BE2C (cell line): ENCODE measurements at regions not wholly inside any gene's neighbourhood (a gene's known extent, or its start where the extent isn't known, plus 50 kb on each side); places are given as distances from the start of the nearest gene placed in this dataset.
"Not testable (repeated sequence)": the region's sequence is repeated elsewhere in the genome, so short reads cannot be mapped to it uniquely, and the experiment has no call there.

Experiments used
- DNase-seq: peaks from one replicate; pipeline ENCODE4 v3.0.0-alpha.2; 2020
- H3K27me3 ChIP-seq: fragments of 250-450 bp; sonication (Bioruptor Pico); 2 replicates; pipeline ENCODE4 v1.5.1; 2020; ENCODE audit warnings: mild to moderate bottlenecking
- H3K36me3 ChIP-seq: fragments of 250-450 bp; sonication (Bioruptor Pico); 2 replicates; pipeline ENCODE4 v1.5.1; 2020; ENCODE audit warnings: mild to moderate bottlenecking
- H3K4me1 ChIP-seq: fragments of 250-450 bp; sonication (Bioruptor Pico); 2 replicates; pipeline ENCODE4 v1.5.1; 2020
- H3K4me3 ChIP-seq: 2 replicates; pipeline ENCODE4 v1.5.1; 2011; ENCODE audit warnings: low read depth, low read length
- H3K9me3 ChIP-seq: fragments of 250-450 bp; sonication (Bioruptor Pico); 2 replicates; pipeline ENCODE4 v1.5.1; 2020
- TF ChIP-seq, protein P1 (sequence below): IDR thresholded peaks from 2 replicates; pipeline ENCODE4 v1.5.1; 2012; ENCODE audit warnings: mild to moderate bottlenecking, low read depth, low read length

DNA sequence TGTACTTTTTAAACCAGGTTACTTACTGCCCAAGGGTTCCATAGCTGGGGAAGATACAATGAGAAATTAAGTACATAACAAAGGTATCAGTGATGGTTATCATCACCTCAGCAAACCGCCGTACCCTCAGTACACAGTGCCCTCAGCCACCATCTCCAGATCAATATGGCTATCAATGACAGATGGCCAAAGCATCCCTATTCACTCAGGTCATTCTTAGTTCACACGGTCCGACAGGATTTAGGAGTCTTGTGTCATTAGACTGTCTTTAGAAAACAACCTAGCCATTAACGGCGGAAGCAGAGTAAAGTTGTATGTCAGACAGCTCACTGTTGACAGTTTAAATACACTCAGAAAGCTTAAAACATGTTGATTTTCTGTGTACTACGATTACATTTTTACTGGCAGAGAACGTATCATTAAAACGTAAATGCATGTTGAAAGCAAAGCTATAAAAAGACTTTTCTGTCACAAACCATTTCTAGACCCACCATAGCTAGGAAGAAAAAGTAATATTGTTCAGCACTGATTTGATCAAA lies 106.9 kb downstream of the HOXA1 start:
- Histone ChIP-seq H3K4me1 (no peaks in the 10 kb centered on the region), H3K4me3 (no peak overlapping the region), H3K27me3 (peaks cover 12% of the 10 kb centered on the region), H3K36me3 (no peaks in the 10 kb centered on the region), H3K9me3 (no peaks in the 10 kb centered on the region)
- TF ChIP-seq, protein P1, sequence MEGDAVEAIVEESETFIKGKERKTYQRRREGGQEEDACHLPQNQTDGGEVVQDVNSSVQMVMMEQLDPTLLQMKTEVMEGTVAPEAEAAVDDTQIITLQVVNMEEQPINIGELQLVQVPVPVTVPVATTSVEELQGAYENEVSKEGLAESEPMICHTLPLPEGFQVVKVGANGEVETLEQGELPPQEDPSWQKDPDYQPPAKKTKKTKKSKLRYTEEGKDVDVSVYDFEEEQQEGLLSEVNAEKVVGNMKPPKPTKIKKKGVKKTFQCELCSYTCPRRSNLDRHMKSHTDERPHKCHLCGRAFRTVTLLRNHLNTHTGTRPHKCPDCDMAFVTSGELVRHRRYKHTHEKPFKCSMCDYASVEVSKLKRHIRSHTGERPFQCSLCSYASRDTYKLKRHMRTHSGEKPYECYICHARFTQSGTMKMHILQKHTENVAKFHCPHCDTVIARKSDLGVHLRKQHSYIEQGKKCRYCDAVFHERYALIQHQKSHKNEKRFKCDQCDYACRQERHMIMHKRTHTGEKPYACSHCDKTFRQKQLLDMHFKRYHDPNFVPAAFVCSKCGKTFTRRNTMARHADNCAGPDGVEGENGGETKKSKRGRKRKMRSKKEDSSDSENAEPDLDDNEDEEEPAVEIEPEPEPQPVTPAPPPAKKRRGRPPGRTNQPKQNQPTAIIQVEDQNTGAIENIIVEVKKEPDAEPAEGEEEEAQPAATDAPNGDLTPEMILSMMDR, result no peak
- DNase-seq, result no peak

DNA sequence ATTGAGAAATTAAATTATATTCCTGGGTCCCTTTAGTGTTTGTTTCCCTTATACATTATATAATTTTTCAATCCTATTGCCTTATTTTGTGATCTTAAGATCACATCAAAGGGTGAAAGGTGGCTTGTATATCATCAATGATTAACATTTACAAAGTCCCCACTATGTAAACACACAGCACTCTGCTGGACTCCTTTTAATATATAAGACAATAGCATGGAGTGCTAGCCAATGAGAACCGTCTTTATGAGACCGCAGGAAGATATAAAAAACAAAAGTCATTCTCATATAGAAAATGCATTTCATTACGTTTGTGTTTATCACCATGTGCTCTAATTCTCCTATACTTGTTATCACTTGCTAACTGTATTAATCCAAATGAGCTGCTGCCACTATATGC lies 108.5 kb downstream of the HOXA1 start:
- no peak for DNase-seq
- no peaks in the 10 kb centered on the region for H3K4me1 ChIP-seq
- TF ChIP-seq, protein P1, result no peak

DNA sequence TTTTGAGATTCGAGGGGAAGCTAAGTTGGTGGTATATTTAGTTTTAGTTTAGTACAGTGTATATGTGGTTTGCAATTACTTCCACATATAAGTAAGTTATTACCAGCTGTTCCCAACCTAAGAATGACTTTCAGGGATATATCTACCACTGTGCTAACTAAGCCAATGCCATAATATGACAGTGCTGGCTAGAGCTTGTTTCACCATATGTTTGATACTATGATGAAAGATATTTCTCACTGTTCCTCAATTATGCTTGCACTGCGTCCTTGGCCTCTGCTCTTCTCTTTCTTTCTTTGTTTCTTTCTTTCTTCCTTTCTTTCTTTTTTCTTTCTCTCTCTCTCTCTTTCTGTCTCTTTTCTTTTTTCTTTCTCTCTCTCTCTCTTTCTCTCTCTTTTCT lies 113.8 kb upstream of the SKAP2 start:
- Histone ChIP-seq H3K4me1 (no peaks in the 10 kb centered on the region), H3K27me3 (peaks cover 9% of the 10 kb centered on the region), H3K4me3 (no peak overlapping the region), H3K36me3 (no peaks in the 10 kb centered on the region), H3K9me3 (no peaks in the 10 kb centered on the region)
- TF ChIP-seq, protein P1, result no peak
- no peak for DNase-seq

More for the DNA sequence above, 108.5 kb downstream of the HOXA1 start:
- Histone ChIP-seq H3K4me3 (no peak overlapping the region), H3K27me3 (peaks cover 10% of the 10 kb centered on the region; the same call in 1 of the 2 replicates), H3K9me3 (no peaks in the 10 kb centered on the region), H3K36me3 (no peaks in the 10 kb centered on the region)

DNA sequence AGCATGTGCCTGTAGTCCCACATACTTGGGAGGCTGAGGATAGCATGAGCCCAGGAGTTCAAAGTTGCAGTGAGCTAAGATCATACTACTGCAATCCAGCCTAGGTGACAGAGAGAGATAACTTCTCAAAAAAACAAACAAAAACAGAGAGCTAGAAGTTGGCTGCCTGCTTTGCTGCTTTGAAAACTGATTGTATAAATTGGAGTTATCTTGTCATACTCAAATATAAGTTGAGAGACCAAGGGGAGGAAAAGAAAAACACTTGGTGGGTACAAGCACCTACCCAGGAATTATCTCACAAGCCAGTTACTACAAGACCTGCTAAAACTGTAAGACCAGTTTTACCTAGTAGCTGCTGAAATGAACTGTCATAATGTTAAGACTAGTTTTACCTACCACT lies 112.5 kb upstream of the SKAP2 start:
- DNase-seq, result no peak
- TF ChIP-seq, protein P1, result no peak
- H3K4me3 ChIP-seq, result no peak overlapping the region
- no peaks in the 10 kb centered on the region for H3K36me3 ChIP-seq
- H3K9me3 ChIP-seq, result no peaks in the 10 kb centered on the region
- no peaks in the 10 kb centered on the region for H3K4me1 ChIP-seq
- H3K27me3 ChIP-seq, result peaks cover 9% of the 10 kb centered on the region

DNA sequence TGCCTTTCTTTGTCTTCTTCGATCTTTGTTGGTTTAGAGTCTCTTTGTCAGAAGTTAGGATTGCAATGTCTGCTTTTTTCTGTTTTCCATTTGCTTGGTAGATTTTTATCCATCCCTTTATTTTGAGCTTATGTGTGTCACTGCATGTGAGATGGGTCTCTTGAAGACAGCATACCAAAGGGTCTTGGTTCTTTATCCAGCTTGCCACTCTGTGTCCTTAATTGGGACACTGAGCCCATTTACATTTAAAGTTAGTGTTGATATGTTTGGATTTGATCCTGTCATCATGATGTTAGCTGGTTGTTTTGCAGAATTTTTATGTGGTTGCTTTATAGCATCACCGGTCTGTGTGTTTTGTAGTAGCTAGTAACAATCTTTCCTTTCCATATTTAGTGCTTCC lies 107.5 kb upstream of the SKAP2 start:
- not testable (repeated sequence) for H3K27me3 ChIP-seq, H3K4me1 ChIP-seq, DNase-seq, H3K4me3 ChIP-seq, H3K36me3 ChIP-seq, H3K9me3 ChIP-seq

DNA sequence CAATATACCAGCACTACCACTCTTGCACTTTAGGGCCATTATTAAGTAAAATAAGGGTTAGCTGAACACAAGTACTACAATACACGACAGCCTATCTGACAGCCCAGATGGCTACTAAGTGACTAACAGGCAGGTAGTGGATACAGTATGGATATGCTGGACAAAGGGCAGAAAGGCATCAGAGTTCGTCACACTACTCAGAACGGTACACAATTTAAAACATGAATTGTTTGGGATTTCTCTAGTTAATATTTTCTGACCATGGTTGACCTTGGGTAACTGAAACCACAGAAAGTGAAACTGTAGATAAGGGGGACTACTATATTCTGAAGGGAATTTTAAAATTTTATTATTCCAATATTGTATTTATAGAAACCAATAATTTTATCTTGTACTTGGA lies 101.3 kb upstream of the SKAP2 start:
- no peaks in the 10 kb centered on the region for H3K36me3 ChIP-seq
- H3K27me3 ChIP-seq, result peaks cover 5% of the 10 kb centered on the region; the same call in 1 of the 2 replicates
- no peak overlapping the region for H3K4me3 ChIP-seq
- H3K9me3 ChIP-seq, result no peaks in the 10 kb centered on the region
- TF ChIP-seq, protein P1, result no peak
- no peaks in the 10 kb centered on the region for H3K4me1 ChIP-seq
- no peak for DNase-seq
